ENCODE measurements at regions not wholly inside any gene's neighbourhood (a gene's known extent, or its start where the extent isn't known, plus 50 kb on each side); places are given as distances from the start of the nearest gene placed in this dataset.

DNA sequence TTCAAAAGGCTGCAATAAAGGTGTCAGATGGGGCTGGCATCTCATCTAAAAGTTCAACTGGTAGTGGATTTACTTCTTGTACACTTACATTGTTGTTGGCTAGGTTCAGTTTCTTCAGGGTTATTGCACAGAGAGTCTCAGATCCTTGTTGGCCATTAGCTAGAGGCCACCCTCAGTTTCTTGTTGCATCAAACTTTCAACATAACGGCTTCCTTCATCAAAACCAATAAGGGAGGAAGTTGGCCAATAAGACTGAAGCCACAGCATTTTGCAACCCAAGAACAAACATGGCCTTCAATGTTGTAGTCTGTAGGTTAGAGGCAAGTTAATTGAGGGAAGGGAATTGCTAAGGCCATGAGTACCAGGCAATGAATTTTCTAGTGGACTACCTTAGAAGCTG lies 218.0 kb downstream of the ZBBX start:
- TF ChIP-seq POLR2AphosphoS5 (IDR thresholded peaks at IDR 0.05) = no peak
- TF ChIP-seq, protein P1, sequence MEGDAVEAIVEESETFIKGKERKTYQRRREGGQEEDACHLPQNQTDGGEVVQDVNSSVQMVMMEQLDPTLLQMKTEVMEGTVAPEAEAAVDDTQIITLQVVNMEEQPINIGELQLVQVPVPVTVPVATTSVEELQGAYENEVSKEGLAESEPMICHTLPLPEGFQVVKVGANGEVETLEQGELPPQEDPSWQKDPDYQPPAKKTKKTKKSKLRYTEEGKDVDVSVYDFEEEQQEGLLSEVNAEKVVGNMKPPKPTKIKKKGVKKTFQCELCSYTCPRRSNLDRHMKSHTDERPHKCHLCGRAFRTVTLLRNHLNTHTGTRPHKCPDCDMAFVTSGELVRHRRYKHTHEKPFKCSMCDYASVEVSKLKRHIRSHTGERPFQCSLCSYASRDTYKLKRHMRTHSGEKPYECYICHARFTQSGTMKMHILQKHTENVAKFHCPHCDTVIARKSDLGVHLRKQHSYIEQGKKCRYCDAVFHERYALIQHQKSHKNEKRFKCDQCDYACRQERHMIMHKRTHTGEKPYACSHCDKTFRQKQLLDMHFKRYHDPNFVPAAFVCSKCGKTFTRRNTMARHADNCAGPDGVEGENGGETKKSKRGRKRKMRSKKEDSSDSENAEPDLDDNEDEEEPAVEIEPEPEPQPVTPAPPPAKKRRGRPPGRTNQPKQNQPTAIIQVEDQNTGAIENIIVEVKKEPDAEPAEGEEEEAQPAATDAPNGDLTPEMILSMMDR (IDR thresholded peaks at IDR 0.05; ENCODE audit: poor library complexity, severe bottlenecking) = no peak
- no peak for TF ChIP-seq TAF1 (IDR thresholded peaks at IDR 0.05; ENCODE audit: low read depth)
- TF ChIP-seq, protein P2, sequence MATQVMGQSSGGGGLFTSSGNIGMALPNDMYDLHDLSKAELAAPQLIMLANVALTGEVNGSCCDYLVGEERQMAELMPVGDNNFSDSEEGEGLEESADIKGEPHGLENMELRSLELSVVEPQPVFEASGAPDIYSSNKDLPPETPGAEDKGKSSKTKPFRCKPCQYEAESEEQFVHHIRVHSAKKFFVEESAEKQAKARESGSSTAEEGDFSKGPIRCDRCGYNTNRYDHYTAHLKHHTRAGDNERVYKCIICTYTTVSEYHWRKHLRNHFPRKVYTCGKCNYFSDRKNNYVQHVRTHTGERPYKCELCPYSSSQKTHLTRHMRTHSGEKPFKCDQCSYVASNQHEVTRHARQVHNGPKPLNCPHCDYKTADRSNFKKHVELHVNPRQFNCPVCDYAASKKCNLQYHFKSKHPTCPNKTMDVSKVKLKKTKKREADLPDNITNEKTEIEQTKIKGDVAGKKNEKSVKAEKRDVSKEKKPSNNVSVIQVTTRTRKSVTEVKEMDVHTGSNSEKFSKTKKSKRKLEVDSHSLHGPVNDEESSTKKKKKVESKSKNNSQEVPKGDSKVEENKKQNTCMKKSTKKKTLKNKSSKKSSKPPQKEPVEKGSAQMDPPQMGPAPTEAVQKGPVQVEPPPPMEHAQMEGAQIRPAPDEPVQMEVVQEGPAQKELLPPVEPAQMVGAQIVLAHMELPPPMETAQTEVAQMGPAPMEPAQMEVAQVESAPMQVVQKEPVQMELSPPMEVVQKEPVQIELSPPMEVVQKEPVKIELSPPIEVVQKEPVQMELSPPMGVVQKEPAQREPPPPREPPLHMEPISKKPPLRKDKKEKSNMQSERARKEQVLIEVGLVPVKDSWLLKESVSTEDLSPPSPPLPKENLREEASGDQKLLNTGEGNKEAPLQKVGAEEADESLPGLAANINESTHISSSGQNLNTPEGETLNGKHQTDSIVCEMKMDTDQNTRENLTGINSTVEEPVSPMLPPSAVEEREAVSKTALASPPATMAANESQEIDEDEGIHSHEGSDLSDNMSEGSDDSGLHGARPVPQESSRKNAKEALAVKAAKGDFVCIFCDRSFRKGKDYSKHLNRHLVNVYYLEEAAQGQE (IDR thresholded peaks at IDR 0.05; ENCODE audit: borderline replicate concordance) = no peak
- TF ChIP-seq EZH2 (IDR thresholded peaks at IDR 0.05; ENCODE audit: borderline replicate concordance, insufficient read depth, low read length, poor library complexity, severe bottlenecking) = no peak

All from neural cell (in vitro differentiated cells).